Endothelial cell (in vitro differentiated cells): ENCODE measurements at regions not wholly inside any gene's neighbourhood (a gene's known extent, or its start where the extent isn't known, plus 50 kb on each side); places are given as distances from the start of the nearest gene placed in this dataset.
"Not testable (repeated sequence)": the region's sequence is repeated elsewhere in the genome, so short reads cannot be mapped to it uniquely, and the experiment has no call there.

ENCODE experiments used
- DNase-seq: peaks from one replicate; pipeline ENCODE4 v3.0.0; 2021; ENCODE audit warnings: low spot score
- H3K27ac Mint-ChIP-seq: one replicate; pipeline ENCODE4 v1.8.0; 2021; ENCODE audit warnings: mixed read lengths, inconsistent platforms; ENCODE audit not compliant: unreplicated experiment
- H3K27me3 Mint-ChIP-seq: one replicate; pipeline ENCODE4 v1.8.0; 2021; ENCODE audit warnings: mild to moderate bottlenecking, moderate library complexity, mixed read lengths, inconsistent platforms; ENCODE audit not compliant: unreplicated experiment
- H3K36me3 Mint-ChIP-seq: one replicate; pipeline ENCODE4 v1.8.0; 2021; ENCODE audit warnings: mild to moderate bottlenecking, low read depth, mixed read lengths, inconsistent platforms; ENCODE audit not compliant: unreplicated experiment
- H3K4me1 Mint-ChIP-seq: one replicate; pipeline ENCODE4 v1.8.0; 2021; ENCODE audit warnings: mild to moderate bottlenecking, mixed read lengths, inconsistent platforms; ENCODE audit not compliant: unreplicated experiment
- H3K4me3 Mint-ChIP-seq: one replicate; pipeline ENCODE4 v1.8.0; 2021; ENCODE audit warnings: mild to moderate bottlenecking, mixed read lengths, inconsistent platforms; ENCODE audit not compliant: unreplicated experiment
- H3K9me3 Mint-ChIP-seq: one replicate; pipeline ENCODE4 v1.8.0; 2021; ENCODE audit warnings: mixed read lengths, inconsistent platforms; ENCODE audit not compliant: unreplicated experiment
- TF ChIP-seq, protein P1 (sequence below): fragments of 200-600 bp; sonication (generic); IDR thresholded peaks from one replicate; pipeline ENCODE4 v1.5.0; 2021; ENCODE audit warnings: antibody characterized with exemption; ENCODE audit not compliant: unreplicated experiment

DNA sequence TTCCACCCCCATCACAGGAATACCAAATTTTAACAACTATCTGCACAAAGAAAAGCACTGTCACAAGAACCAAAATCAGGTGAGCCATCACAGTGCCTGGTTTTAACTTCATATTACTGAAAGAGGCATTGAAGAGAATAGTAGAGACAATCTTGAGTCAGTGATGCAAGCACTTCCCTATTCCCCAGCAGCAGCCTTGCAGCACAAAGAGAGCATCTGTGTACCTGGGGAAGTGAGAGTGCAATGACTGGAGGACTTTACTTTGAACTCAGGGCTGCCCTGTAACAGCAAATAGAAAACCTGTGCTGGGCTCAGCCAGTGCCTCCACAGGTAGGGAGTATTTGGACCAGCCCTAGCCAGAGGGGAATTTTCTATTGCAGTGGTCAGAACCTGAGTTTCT lies 361.8 kb downstream of the TEX13C start:
- no peak for DNase-seq
- no peaks in the 10 kb centered on the region for H3K4me1 Mint-ChIP-seq
- no peaks in the 10 kb centered on the region for H3K36me3 Mint-ChIP-seq
- no peak overlapping the region for H3K4me3 Mint-ChIP-seq
- H3K27ac Mint-ChIP-seq: no peak overlapping the region
- TF ChIP-seq, protein P1, sequence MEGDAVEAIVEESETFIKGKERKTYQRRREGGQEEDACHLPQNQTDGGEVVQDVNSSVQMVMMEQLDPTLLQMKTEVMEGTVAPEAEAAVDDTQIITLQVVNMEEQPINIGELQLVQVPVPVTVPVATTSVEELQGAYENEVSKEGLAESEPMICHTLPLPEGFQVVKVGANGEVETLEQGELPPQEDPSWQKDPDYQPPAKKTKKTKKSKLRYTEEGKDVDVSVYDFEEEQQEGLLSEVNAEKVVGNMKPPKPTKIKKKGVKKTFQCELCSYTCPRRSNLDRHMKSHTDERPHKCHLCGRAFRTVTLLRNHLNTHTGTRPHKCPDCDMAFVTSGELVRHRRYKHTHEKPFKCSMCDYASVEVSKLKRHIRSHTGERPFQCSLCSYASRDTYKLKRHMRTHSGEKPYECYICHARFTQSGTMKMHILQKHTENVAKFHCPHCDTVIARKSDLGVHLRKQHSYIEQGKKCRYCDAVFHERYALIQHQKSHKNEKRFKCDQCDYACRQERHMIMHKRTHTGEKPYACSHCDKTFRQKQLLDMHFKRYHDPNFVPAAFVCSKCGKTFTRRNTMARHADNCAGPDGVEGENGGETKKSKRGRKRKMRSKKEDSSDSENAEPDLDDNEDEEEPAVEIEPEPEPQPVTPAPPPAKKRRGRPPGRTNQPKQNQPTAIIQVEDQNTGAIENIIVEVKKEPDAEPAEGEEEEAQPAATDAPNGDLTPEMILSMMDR: no peak
- no peaks in the 10 kb centered on the region for H3K9me3 Mint-ChIP-seq
- H3K27me3 Mint-ChIP-seq: no peaks in the 10 kb centered on the region

DNA sequence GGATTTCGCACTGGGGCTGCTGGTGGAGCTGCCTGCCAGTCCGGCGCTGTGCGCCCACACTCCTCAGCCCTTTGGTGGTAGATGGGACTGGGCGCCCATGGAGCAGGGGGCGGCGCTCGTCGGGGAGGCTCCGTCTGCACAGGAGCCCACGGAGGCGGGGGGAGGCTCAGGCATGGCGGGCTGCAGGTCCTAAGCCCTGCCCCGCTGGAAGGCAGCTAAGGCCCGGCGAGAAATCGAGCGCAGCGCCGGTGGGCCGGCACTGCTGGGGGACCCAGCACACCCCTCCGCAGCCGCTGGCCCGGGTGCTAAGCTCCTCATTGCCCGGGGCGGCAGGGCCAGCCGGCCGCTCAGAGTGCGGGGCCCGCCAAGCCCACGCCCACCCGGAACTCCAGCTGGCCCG lies 370.9 kb downstream of the TEX13C start:
- DNase-seq, H3K27ac Mint-ChIP-seq, H3K4me1 Mint-ChIP-seq, H3K27me3 Mint-ChIP-seq, H3K4me3 Mint-ChIP-seq, H3K9me3 Mint-ChIP-seq, H3K36me3 Mint-ChIP-seq: not testable (repeated sequence)

DNA sequence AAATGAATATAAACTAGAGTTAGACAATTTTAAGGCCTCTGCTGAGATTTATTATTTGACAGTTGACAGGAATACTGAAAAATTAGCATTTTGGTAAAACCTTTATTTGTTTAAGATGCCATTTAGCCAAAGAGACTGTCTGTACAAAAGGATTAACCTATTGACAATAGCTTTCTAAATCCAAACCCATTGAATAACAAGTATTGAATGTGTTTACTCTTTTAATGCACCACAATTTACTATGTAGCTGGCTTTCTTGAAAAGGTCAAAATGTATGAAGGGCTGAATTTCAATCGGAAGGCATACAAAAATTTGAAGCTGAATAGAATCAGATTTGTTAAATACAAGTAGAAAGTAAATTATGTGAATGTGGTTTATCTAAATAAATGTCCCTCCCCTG lies 374.5 kb downstream of the TEX13C start:
- no peaks in the 10 kb centered on the region for H3K27me3 Mint-ChIP-seq
- TF ChIP-seq, protein P1: no peak

GRCh38 chrX:125709074-125709473 lies 389.4 kb downstream of the TEX13C start:
- H3K27me3 Mint-ChIP-seq: peaks cover 2% of the 10 kb centered on the region
- H3K4me3 Mint-ChIP-seq: no peak overlapping the region
- no peaks in the 10 kb centered on the region for H3K36me3 Mint-ChIP-seq
- DNase-seq: no peak
- no peaks in the 10 kb centered on the region for H3K9me3 Mint-ChIP-seq
- no peak overlapping the region for H3K27ac Mint-ChIP-seq
- H3K4me1 Mint-ChIP-seq: no peaks in the 10 kb centered on the region
- TF ChIP-seq, protein P1: no peak

More for the DNA sequence above, 374.5 kb downstream of the TEX13C start:
- no peaks in the 10 kb centered on the region for H3K36me3 Mint-ChIP-seq
- DNase-seq: no peak
- no peaks in the 10 kb centered on the region for H3K9me3 Mint-ChIP-seq
- H3K27ac Mint-ChIP-seq: no peak overlapping the region
- no peaks in the 10 kb centered on the region for H3K4me1 Mint-ChIP-seq
- H3K4me3 Mint-ChIP-seq: no peak overlapping the region

DNA sequence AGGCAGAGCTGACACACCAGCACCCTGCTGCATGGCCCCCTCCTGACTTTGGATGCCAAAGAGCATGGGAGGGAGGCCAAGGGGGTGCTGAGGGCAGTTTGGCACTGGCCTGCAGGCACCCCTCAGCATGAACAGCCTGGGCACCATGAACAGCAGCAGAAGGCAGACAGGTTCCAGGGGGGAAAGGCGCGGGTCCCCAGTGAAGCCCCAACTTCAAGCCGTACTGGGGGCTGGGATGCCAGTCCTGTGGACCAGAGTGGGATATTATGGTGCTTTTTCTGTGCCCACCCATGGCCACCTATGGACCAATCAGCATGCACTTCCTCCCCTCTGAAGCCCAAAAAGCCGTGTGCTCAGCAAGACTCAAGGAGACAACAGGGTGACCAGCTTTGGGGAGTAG lies 389.9 kb downstream of the TEX13C start:
- H3K36me3 Mint-ChIP-seq: no peaks in the 10 kb centered on the region
- H3K4me3 Mint-ChIP-seq: no peak overlapping the region

More for the DNA sequence above, 389.9 kb downstream of the TEX13C start:
- Mint-ChIP-seq H3K27ac (no peak overlapping the region), H3K27me3 (peaks cover 2% of the 10 kb centered on the region), H3K9me3 (no peaks in the 10 kb centered on the region), H3K4me1 (no peaks in the 10 kb centered on the region)
- no peak for DNase-seq
- TF ChIP-seq, protein P1: no peak
